COR-L47 (cell line): ENCODE measurements at regions not wholly inside any gene's neighbourhood (a gene's known extent, or its start where the extent isn't known, plus 50 kb on each side); places are given as distances from the start of the nearest gene placed in this dataset.
"Not testable (repeated sequence)": the region's sequence is repeated elsewhere in the genome, so short reads cannot be mapped to it uniquely, and the experiment has no call there.

Source experiments
- DNase-seq: peaks from one replicate; lab custom pipeline; 2025; lab: John Stamatoyannopoulos, UW

DNA sequence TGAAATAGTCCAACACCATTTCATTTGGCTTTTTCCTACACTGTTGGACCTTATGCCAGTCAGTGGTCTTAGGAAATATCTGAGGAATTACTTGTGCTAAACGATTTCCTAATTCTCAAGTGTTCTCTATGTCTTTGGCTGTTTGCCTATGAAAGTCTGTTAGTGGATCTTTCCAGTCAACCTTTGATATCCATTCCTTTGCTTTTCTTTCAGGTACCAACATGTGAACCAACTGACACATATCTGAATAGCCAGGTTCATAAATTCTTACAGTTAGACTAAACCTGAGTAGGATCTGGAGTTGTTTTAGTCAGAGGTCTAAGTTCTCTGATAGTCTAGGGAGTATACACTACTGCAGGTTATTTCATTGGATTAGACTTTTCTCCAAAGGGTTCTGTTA, 343.5 kb upstream of the LRRC3B start:
- no peak for DNase-seq

DNA sequence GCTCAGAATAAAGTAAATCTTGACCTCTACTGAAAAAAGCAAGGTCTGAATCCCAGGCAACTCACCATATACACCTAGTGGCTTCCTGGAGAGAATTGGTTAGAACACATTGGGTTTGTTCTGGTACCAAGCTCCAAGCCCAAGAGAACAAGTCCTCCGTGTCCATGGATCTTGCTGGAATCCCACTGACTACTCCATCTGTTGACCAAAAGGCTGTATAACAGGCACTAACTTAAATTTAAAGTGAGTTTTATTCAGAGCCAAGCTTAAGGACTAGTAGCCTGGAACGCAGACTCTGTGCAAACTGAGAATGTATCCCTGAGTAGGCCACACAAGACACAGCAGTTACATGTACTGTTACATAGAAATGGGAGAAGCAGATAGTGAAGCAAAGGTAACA, 342.1 kb upstream of the LRRC3B start:
- DNase-seq: no peak

DNA sequence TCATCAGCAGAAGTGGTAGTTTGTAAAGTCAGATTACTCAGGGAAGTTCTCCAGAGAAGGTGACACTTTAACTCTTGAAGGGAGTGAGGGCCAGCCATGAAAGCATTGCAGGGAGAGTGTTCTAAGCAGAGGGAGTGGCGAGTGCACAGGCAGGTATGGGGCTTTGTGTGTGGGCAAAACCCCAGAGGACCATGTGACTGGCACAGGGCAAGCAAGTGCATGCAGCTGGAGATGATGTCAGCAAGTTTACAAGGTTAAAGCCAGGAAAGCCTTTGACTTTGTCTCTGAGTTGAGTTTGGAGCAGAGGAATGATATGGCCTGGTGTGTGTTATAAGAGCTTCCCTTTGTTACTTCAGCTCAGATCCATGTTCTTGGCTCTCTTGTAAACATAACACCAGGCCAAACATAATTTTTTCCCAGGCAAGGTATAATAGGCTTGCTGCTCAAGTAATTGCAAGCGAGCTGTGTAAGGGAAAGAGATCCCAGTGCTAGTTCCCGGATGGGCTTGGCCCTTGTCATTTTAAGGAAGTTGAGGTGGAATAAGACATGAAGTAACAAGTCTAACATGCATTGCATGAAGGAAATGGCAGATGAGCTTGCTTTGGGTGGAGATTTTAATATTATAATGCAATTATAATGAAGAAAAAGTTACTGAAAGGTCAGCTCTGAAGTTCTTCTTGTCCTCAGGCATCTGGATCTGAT, 341.1 kb upstream of the LRRC3B start:
- no peak for DNase-seq

DNA sequence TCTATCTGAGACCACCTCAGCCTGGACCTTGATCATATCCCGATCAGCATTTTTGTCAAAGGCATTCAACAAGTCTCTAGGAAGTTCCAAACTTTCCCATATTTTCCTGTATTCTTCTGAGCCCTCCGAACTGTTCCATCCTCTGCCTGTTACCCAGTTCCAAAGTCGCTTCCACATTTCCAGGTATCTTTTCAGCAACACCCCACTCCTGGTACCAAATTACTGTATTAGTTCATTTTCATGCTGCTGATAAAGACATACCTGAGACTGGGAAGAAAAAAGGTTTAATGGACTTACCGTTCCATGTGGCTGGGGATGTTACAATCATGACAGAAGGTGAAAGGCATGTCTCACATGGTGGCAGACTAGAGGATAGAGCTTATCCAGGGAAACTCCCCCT, 338.1 kb upstream of the LRRC3B start:
- not testable (repeated sequence) for DNase-seq

DNA sequence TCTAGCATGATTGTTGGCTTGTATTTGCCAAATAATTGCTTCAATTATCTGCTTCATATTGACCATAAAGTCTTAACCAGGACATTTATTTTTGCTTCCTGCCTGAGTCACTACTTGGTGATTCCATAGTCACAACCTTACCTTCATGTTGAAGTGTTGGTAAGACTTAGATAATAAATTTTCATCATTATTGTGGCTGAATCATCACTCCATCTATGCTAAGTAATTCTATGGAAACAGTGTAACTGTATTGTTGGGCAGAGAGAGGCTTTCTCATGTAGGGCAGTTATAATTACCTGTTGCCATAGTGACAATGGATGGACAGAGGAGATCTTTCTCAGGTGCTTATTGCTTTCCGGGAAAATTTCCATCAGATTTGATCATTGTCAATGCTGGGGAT, 330.7 kb upstream of the LRRC3B start:
- DNase-seq: peak; percentile 10

DNA sequence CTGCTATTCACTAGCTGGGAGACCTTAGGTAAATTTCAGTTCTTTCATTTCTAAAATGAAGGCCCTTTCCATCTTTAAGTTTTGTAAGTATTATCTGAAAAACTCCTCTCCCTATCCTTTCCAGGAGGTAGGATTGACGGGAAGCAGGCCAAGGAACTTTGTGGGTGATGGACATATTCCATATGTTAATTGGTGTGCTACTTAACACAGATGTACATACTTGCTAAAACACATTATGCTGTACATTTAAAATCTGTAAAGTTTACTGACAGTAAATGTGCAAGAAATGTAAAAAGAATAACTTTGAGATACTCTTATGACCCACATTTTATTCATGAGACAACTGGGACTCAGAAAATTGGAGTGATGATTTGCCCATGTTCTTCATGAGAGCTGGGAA, 329.8 kb upstream of the LRRC3B start:
- DNase-seq: no peak

DNA sequence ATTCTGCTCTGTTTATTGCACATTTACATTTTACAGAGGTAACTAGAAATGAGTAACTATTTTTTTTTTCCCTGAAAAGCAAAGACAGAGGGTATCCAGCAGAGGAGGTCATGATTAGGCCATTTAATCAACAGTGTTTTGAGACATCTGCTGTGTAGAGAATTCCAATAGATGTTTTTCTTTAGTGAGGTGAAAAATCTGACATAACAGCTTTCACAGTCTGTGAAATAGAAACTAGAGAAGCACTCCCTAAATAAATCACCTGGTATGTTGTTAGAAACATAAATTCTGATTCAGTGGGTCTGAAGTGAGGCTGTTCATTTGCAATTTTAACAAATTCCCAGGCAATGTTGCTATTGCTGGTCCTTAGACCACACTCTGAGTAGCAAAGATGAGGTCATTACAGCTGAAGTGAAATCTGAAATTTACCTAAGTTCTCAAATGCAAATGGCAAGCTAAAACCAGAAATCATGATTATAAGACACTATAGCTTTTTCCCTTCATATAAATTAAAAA, 329.2 kb upstream of the LRRC3B start:
- DNase-seq: no peak

DNA sequence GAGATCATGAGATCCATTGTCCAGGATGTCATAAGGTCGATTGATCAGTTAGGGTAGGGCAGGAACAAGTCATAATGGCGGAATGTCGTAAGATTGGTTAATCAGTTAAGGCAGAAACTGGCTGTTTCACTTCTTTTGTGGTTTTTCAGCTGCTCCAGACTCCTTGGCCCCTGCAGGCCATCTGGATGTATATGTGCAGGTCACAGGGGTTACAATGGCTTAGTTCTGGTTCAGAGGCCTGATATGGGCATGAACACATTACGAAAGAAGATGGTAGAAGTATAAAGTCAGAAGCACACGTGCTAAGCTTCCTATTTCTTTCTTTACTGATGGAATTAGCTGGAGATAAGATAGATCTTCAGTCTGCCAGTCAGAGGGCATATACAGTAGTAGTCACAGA, 315.4 kb upstream of the LRRC3B start:
- no peak for DNase-seq

DNA sequence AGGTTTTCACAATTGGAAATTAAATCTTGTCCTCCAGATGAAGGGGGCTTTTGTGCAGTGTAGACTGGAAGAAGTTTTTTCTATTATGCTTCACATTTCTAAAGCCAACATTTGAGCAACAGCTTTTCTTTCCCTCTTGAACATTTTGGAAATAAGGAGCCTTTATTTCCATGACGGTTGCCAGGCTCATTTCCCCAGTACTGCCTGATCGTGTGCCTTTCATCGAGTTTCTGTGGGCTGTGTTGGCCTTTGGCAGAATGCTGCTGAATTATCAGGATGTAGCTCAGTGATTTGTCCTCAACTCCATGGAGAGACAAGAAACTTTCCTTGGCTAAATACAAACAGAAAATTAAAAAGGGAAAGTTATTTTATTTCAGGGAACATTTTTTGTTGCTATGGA, 314.8 kb upstream of the LRRC3B start:
- no peak for DNase-seq

DNA sequence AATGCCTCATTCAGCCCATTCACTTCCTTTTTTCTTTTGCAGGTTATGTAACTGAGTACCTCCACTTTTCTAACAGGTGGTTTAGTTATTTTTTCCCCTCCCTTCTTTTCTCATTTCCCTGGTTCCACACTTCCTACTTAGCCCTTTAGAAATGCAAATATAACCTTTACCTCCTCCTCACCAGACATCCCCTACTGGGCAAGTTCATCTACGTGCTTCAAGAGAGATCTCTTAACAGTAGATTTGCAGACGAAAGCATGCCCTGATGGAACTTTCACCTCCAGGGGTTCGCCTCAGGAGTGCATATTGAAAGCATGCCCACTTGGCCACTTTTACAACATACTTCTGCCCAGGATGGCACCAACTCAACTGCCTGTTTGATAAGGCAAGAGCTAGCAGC, 314.1 kb upstream of the LRRC3B start:
- DNase-seq: no peak

DNA sequence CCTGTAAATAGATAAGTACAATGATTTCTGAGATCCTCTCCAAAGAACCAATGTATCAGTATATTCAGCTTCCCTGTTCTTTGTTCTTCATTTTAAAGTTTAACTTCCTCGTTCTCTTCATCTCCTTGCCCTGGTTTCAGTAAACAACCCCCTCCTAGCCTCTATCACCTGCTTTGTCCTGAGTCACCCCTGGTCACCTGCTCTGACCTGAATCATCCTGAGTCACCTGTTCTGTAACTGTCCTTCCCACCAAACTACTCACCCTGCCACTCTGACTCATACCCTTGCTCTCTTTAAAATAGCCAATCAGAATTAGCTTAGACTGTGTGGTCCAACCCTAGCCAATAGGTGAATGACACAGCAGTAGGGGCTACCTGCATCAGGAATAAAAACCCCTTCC, 313.0 kb upstream of the LRRC3B start:
- DNase-seq: not testable (repeated sequence)

DNA sequence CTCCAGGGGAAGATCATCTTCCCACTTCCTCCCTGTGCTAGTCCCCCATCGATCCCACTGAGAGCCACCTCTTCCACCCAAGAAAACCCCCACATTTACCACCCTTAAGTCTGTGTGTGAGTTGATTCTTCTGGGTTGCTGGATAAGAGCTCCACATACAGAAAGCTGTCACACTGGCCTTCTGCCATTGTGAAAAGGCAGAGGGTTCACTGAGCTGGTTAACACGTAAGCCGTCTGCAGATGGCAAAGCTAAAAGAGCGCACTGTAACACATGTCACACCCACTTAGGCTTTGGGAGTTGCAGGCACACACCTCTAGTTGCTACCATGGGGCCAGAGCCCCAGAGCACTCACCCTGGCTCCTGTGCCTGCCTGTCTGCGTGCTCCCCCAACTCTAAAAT, 309.8 kb upstream of the LRRC3B start:
- no peak for DNase-seq

DNA sequence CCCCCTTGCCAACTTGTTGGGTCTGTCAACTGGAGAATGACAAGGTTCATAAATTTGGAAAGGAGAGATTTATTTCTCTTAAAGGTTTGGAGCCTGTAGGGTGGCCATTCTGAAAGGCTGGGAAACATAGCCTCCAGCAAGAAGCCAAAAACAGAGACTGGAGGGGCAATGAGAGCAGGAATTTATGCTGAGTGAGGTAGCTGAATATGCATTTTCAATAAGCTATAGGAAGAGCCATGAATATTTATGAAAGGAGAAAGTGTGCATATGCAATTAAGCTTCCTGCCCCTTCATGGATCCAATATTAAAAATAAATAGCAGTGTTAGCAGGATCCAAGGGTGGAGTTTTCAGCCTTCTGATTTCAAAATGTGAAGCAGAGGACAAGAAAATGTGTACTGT, 306.1 kb upstream of the LRRC3B start:
- no peak for DNase-seq

DNA sequence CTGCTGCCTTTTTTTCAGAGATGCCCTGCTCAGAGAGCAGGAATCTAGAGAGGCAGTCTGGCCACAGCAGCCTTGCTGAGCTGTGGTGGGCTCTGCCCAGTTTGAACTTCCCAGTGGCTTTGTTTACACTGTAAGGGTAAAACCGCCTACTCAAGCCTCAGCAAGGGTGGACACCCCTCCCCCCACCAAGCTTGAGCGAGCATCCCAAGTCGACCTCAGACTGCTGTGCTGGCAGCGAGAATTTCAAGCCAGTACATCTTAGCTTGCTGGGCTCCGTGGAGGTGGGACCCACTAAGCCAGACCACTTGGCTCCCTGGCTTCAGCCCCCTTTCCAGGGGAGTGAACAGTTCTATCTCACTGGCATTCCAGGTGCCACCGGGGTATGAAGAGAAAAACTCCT, 298.8 kb upstream of the LRRC3B start:
- DNase-seq: not testable (repeated sequence)

DNA sequence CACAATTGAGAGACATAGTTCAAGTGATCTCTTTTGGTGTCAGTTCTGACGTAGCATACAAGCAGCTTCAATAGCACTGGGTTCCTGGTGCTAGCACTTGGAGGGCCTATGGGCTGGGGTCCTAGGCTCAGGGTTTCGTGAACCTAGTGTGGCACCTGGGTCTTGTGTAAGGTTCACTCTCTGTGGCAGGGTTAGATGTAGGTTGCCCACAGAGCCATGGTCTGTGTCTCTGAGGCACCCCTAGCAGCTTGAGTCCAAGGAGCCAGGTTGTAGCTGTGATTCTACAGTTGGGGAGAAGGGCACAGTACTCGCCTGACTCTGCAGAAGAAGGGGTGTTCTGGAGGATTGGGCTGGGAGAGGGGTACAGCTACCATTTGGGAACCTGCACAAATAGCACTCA, 282.6 kb upstream of the LRRC3B start:
- no peak for DNase-seq

DNA sequence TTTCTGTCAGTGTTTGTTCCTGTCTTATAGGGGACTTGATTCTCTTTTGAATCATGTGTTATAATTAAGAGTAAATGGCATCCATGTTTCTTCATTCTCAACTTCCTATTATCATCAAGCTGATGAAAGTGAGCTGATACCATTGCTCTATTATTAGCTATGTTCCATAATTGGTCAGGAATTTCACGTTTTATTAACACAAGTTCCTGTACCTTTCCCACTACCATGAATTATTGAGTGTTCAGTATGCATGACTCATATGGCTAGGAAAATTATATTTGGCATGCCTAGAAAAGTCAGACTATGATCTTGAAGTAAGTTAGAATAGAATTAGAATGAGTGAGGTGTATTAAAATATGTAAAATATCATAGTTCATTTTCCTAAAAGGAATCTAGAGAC, 278.9 kb upstream of the LRRC3B start:
- DNase-seq: no peak

DNA sequence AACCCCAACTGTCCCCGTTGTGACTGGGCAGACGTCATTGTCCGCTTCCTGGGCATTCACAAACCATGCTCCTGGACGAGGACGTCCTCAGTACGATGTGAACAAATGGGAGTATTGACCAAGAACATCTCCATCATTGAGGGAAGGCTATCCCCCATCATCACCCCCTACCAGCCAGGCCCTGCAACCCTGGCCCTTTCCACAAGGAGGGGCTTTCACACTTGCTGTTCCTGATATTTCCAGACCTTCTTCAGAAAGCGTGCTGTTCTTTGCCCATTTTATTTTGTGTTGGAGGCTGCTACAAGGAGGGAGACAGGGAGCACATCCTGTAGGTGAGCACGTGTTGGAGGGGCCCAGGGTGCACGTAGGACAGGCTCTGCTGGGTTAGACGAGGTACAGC, 277.0 kb upstream of the LRRC3B start:
- no peak for DNase-seq

DNA sequence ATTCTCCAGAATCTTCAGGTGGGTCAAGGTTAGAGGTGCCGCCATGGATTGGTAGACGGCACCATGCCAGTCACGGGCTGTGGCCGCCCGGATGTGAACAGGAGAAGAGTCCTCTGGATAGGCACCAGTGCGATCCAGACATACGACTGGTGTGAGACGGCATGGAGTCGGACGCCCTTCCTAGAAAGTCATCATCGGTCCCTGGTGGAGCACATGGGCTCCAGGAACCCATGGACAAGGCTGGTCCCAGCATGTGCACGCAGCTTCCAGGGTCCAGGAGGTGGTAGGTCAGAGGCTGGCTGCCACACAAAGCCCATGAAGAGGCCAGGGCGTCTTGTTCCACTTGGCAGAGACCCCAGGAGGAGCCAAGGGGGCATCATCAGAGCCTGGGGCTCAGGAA, 276.1 kb upstream of the LRRC3B start:
- no peak for DNase-seq

DNA sequence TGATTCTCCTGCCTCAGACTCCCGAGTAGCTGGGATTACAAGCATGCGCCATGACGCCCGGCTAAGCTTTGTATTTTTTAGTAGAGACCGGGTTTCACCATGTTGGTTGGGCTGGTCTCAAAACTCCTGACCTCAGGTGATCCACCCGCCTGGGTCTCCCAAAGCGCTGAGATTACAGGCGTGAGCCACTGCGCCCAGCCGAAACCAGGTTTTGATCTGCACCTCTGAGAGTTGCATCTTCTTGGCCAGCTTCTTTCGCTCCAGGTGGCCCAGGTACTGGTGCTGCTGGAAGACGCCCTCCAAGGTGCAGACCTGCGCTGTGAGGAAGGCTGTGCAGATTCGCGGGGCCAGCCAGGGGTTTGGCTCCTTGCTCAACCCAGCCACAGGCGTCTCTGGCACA, 275.4 kb upstream of the LRRC3B start:
- DNase-seq: no peak

DNA sequence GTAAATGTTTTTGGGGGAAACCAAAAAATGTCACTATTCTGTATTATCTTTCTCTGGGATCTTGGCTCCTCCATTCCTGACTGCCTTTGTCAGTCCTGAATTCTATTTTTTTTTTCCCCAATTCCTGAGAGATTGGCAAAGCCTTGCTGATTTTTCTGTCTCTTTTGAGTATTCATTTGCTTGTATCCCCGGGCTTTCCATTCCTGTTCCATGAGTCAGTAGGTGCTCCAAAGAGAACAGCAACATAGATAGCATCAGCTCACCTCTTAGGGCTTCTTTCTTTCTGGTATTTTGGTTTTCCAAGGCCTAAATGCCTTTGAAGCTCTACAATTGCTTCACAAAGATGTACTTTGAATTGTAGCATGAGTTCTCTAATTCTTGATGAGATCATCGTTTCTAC, 271.7 kb upstream of the LRRC3B start:
- DNase-seq: no peak

DNA sequence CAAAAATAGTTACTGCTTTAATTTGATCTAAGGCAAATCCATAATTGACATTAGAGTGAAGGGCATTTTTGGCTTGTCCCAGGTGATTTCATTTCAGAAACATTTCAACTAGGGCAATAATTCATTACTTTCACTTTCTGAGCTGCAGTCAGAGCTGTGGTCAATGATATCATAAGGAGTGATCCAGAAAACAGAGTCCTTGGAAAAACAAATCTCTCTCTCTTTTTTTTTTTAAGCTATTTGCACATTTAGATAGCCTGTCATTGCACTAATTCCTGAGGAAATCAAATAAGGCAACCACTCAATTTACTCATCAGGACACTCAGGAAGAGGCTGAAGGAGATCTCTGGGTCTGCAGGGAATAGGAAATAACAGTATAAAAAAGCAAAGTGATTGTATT, 269.5 kb upstream of the LRRC3B start:
- DNase-seq: no peak

DNA sequence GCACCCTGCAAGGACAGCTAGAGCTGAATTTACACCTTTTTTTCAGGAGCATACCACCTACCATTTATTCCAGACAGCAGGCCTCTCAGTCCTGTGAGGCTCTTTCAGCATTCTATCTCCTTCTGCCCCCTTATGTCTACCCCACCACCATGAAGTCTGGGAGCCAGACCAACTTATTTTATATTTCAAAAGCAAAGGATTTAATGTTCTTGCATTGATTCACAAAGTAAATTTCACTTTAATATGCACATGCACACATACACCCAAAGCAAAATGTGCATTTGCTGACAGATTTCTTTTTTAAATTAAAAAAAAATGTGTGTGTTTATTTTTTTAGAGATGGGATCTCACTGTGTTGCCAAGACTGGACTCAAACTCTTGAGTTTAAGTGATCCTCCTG, 264.2 kb upstream of the LRRC3B start:
- DNase-seq: no peak

DNA sequence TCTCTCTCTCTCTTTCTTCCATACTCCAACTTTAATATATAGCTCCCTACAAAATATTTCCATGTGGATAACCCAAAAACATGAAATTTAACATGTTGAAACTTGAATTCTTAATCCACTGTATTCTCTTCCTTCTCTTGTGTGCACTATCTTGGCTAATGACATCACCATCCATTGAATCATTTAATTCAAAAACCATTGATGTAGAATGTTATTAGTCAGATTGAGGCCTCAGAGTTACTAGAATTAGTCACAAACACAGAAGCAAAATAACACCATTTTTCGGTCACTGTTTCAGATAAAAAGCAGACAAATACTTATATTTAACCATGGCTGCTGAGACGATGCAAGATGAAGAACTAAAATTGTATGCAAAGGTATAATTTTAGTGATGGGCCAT, 256.9 kb upstream of the LRRC3B start:
- DNase-seq: no peak

DNA sequence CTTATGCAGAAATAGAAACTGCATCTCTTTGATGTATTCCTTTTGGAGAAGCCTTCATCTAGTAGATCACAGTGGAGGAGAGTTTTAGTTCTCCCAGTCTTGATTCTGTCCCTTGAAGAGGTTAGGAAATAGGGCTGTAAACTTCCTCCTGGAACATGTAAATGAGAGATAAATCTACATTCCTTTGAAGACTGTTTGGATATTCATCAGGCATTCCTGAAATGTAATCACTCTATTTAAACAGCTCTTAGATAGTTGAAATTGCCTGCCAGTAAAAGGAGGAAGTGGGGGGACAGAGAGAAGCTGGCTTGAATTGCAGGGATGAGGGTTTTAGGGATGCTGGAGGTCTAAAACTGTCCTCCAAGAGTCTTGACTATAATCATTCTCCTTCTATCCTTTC, 254.3 kb upstream of the LRRC3B start:
- DNase-seq: no peak

DNA sequence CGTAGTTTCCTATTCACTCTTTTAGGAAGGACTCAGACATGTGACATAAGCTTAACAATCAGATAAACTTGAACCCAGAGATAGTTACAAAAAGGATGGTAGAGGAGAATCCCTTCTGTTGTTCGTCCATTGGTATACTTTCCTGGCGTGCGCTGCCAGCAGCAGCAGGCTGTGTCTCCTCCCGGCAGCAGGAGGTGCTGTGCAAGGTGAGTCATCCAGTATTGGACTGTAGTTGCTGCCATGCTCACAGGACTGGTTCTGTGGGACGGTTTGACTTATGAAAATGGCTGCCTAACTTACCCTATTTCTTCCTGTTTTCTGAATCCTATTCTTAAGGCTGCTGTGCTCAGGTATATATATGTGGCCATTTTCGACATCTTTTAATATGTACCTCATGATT, 253.4 kb upstream of the LRRC3B start:
- DNase-seq: no peak
